HFF-Myc (cell line): ENCODE measurements at regions not wholly inside any gene's neighbourhood (a gene's known extent, or its start where the extent isn't known, plus 50 kb on each side); places are given as distances from the start of the nearest gene placed in this dataset.

Source experiments
- DNase-seq: peaks from one replicate; pipeline ENCODE4 v3.0.0-alpha.2; 2011; ENCODE audit warnings: low read depth; ENCODE audit errors: extremely low read depth
- H3K4me3 ChIP-seq: replicated peaks from 2 replicates; pipeline ENCODE4 v1.5.1; 2011; ENCODE audit warnings: low read depth, mild to moderate bottlenecking, control low read depth, low read length
- TF ChIP-seq, protein P1 (sequence below): IDR thresholded peaks from 2 replicates; pipeline ENCODE4 v1.5.1; 2012; ENCODE audit warnings: mild to moderate bottlenecking, low read depth, low read length, control low read depth; ENCODE audit errors: missing control alignments

GRCh38 chr6:33950891-33951889, 147.4 kb upstream of the MLN start:
- no peak for DNase-seq
- TF ChIP-seq, protein P1, sequence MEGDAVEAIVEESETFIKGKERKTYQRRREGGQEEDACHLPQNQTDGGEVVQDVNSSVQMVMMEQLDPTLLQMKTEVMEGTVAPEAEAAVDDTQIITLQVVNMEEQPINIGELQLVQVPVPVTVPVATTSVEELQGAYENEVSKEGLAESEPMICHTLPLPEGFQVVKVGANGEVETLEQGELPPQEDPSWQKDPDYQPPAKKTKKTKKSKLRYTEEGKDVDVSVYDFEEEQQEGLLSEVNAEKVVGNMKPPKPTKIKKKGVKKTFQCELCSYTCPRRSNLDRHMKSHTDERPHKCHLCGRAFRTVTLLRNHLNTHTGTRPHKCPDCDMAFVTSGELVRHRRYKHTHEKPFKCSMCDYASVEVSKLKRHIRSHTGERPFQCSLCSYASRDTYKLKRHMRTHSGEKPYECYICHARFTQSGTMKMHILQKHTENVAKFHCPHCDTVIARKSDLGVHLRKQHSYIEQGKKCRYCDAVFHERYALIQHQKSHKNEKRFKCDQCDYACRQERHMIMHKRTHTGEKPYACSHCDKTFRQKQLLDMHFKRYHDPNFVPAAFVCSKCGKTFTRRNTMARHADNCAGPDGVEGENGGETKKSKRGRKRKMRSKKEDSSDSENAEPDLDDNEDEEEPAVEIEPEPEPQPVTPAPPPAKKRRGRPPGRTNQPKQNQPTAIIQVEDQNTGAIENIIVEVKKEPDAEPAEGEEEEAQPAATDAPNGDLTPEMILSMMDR, result no peak
- no peak overlapping the region for H3K4me3 ChIP-seq

- H3K4me3 ChIP-seq, result no peak overlapping the region
- DNase-seq, result no peak
- TF ChIP-seq, protein P1, result no peak
Measured at GRCh38 chr6:33950472-33950881, 146.7 kb upstream of the MLN start.

- DNase-seq, result no peak
- TF ChIP-seq, protein P1, result no peak
- no peak overlapping the region for H3K4me3 ChIP-seq
Measured at GRCh38 chr6:33949877-33950435, 146.2 kb upstream of the MLN start.

DNA sequence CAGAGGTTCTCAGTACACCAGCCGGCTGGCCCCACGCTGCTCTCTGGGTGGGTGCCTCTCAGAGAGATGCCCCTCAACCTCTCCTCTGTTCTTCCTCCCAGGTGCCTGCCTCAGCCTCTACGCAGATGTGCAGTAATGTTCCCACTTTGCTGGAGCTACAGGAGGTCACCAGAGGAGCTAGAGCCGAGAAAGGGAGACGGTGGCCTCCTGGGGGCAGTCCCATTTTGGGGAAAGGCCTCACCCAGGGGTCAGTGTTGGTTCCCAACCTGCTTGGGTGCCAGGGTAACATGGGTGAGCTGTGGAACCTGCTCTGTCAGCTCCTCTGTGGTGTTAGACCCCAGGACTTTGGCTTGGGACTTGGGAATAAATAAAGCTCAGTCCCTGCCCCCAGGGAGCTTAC, 145.3 kb upstream of the MLN start:
- no peak for DNase-seq
- no peak overlapping the region for H3K4me3 ChIP-seq
- TF ChIP-seq, protein P1, result no peak

GRCh38 chr6:33947916-33948594, 144.3 kb upstream of the MLN start:
- DNase-seq, result no peak
- TF ChIP-seq, protein P1, result no peak
- H3K4me3 ChIP-seq, result no peak overlapping the region

DNA sequence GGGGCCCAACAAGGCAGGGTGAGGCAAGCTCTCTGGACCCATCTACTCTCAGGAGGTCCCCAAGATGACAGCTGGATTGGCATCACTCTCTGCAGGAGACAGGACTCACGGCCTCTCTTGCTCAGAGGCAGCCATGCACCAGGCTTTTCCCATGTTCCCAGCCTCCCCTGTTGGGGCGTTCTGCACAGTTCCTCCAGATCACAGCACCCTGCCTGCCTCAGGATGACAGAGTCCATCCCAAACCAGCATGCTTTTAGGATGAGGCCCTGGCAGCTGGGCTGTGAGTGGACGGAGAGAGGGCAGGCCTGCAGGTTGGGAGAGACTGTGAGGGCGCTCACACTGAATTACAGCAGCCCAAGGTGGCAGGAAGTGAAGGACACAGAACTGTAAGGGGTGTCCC, 143.2 kb upstream of the MLN start:
- no peak for DNase-seq
- no peak overlapping the region for H3K4me3 ChIP-seq
- TF ChIP-seq, protein P1, result no peak
